Neural cell (in vitro differentiated cells): ENCODE measurements at regions not wholly inside any gene's neighbourhood (a gene's known extent, or its start where the extent isn't known, plus 50 kb on each side); places are given as distances from the start of the nearest gene placed in this dataset.

Experiments
- H2AFZ ChIP-seq: fragments of 200-600, 300-800 bp; sonication (generic), shearing (Covaris generic); 2 replicates; pipeline ENCODE4 v1.6.0; 2014; ENCODE audit warnings: low read depth, mild to moderate bottlenecking, antibody characterized with exemption, low read length, moderate library complexity
- H3F3A ChIP-seq: fragments of 200-600 bp; shearing (Covaris generic); 2 replicates; pipeline ENCODE4 v1.6.1; 2016; ENCODE audit warnings: mild to moderate bottlenecking, moderate library complexity, mixed read lengths, antibody characterized with exemption, low read length; ENCODE audit not compliant: insufficient read depth, poor library complexity, severe bottlenecking
- H3K27ac ChIP-seq: fragments of 200-600, 300-800 bp; sonication (generic), shearing (Covaris generic); 2 replicates; pipeline ENCODE4 v1.5.1; 2014; ENCODE audit warnings: mild to moderate bottlenecking, low read length, moderate library complexity
- H3K27me3 ChIP-seq: fragments of 300-800, 200-600 bp; sonication (generic), shearing (Covaris generic); 2 replicates; pipeline ENCODE4 v1.6.0; 2014; ENCODE audit warnings: mild to moderate bottlenecking, low read depth, low read length, moderate library complexity; ENCODE audit not compliant: insufficient read depth
- H3K36me3 ChIP-seq: fragments of 300-800, 200-600 bp; sonication (generic), shearing (Covaris generic); 2 replicates; pipeline ENCODE4 v1.5.1; 2014; ENCODE audit warnings: mild to moderate bottlenecking, antibody characterized with exemption, low read length, moderate library complexity; ENCODE audit not compliant: insufficient read depth
- H3K4me2 ChIP-seq: fragments of 300-800, 200-600 bp; sonication (generic), shearing (Covaris generic); 2 replicates; pipeline ENCODE4 v1.6.0; 2014; ENCODE audit warnings: mild to moderate bottlenecking, low read length
- H3K4me3 ChIP-seq: fragments of 300-800, 200-600 bp; sonication (generic), shearing (Covaris generic); 2 replicates; pipeline ENCODE4 v1.5.1; 2014; ENCODE audit warnings: mild to moderate bottlenecking, low read length, moderate library complexity
- H3K79me2 ChIP-seq: fragments of 200-600 bp; shearing (Covaris generic); replicated peaks from 2 replicates; pipeline ENCODE4 v1.6.0; 2014; ENCODE audit warnings: mild to moderate bottlenecking, low read length, moderate library complexity; ENCODE audit not compliant: insufficient read depth
- H3K9ac ChIP-seq: fragments of 300-800, 200-600 bp; sonication (generic), shearing (Covaris generic); 2 replicates; pipeline ENCODE4 v1.6.1; 2016; ENCODE audit warnings: mild to moderate bottlenecking, low read length, mixed read lengths
- H3K9me2 ChIP-seq: fragments of 200-600 bp; shearing (Covaris generic); 2 replicates; pipeline ENCODE4 v1.6.1; 2016; ENCODE audit warnings: mild to moderate bottlenecking, low read length, mixed read lengths; ENCODE audit not compliant: insufficient read depth
- H3K9me3 ChIP-seq: fragments of 200-600, 300-800 bp; sonication (generic), shearing (Covaris generic); 2 replicates; pipeline ENCODE4 v1.6.1; 2016; ENCODE audit warnings: mild to moderate bottlenecking, mixed run types, low read length, moderate library complexity, mixed read lengths
- H4K20me1 ChIP-seq: fragments of 200-600 bp; shearing (Covaris generic); 2 replicates; pipeline ENCODE4 v1.6.1; 2016; ENCODE audit warnings: mild to moderate bottlenecking, mixed run types; ENCODE audit not compliant: insufficient read depth
- CTCF ChIP-seq: fragments of 450-650 bp; IDR thresholded peaks from 2 replicates; pipeline ENCODE4 v1.5.1; 2014; ENCODE audit warnings: antibody characterized with exemption, mild to moderate bottlenecking, moderate library complexity; ENCODE audit not compliant: poor library complexity, severe bottlenecking
- EP300 ChIP-seq: fragments of 450-650 bp; conservative IDR thresholded peaks from 2 replicates; pipeline ENCODE4 v1.6.1; 2014; ENCODE audit warnings: antibody characterized with exemption, mild to moderate bottlenecking, moderate library complexity; ENCODE audit not compliant: poor library complexity, severe bottlenecking
- EZH2 ChIP-seq: fragments of 200-600, 300-800 bp; shearing (Covaris generic), sonication (generic); IDR thresholded peaks from 2 replicates; pipeline ENCODE4 v1.6.1; 2014; ENCODE audit warnings: antibody characterized with exemption, low read length, borderline replicate concordance, mild to moderate bottlenecking; ENCODE audit not compliant: insufficient read depth, poor library complexity, severe bottlenecking
- MXI1 ChIP-seq: fragments of 450-650 bp; conservative IDR thresholded peaks from 2 replicates; pipeline ENCODE4 v1.6.1; 2014; ENCODE audit warnings: antibody characterized with exemption, mild to moderate bottlenecking; ENCODE audit not compliant: poor library complexity, severe bottlenecking
- POLR2AphosphoS5 ChIP-seq: IDR thresholded peaks from 2 replicates; pipeline ENCODE4 v1.6.1; 2012
- RAD21 ChIP-seq: fragments of 450-650 bp; conservative IDR thresholded peaks from 2 replicates; pipeline ENCODE4 v1.6.1; 2014; ENCODE audit warnings: antibody characterized with exemption, mild to moderate bottlenecking, moderate library complexity
- REST ChIP-seq: IDR thresholded peaks from 2 replicates; pipeline ENCODE4 v1.6.1; 2012; ENCODE audit warnings: borderline replicate concordance
- SMC3 ChIP-seq: fragments of 450-650 bp; conservative IDR thresholded peaks from 2 replicates; pipeline ENCODE4 v1.6.1; 2014; ENCODE audit warnings: antibody characterized with exemption, mild to moderate bottlenecking, moderate library complexity; ENCODE audit not compliant: poor library complexity
- TAF1 ChIP-seq: IDR thresholded peaks from 2 replicates; pipeline ENCODE4 v1.6.1; 2012; ENCODE audit warnings: low read depth

DNA sequence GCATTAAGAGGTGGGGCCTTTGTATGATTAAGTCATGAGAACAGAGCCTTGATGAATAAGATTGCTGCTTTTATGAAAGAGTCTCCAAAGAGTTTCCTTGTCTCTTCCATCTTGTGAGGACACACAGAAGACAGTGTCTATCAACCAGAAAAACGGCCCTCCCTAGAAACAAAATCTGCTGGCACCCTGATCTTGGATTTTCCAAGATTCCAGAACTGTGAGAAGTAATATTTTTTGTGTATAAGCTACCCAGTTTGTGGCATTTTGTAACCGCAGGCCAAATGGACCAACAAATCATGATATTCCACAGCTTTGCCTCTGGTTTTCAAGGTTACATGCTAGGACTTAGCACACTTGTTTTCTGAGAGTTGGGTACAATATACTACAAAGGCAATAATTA lies 687.8 kb downstream of the TDRD15 start:
- Histone ChIP-seq H2AFZ (no peak overlapping the region), H3K27me3 (no peaks in the 10 kb centered on the region), H3K4me3 (no peak overlapping the region), H4K20me1 (no peaks in the 10 kb centered on the region), H3K27ac (no peak overlapping the region), H3F3A (no peaks in the 10 kb centered on the region), H3K4me2 (no peak overlapping the region), H3K36me3 (no peaks in the 10 kb centered on the region), H3K9me2 (no peaks in the 10 kb centered on the region), H3K9me3 (no peaks in the 10 kb centered on the region), H3K9ac (no peak overlapping the region), H3K79me2 (no peaks in the 10 kb centered on the region)
- TF ChIP-seq EP300 (no peak), TAF1 (no peak), MXI1 (no peak), REST (no peak), RAD21 (no peak), CTCF (no peak), EZH2 (no peak), POLR2AphosphoS5 (no peak), SMC3 (no peak)

DNA sequence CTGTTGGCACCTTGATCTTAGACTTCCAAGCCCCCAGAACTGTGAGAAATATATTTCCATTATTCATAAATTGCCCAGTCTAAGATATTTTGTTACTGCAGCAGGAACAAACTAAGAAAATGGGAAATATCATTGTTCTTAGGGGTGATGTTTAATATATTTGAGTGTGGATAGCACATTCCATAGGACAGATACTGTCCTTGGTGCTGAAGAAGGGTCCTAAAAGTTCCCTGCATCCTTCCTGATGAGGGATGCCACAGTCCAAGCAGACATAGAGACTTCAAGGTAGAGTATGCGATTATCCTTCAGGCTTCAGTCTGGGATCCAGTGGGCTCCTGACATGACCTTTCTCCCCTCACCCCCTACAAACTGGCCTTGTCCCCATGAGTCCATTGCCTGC lies 689.0 kb downstream of the TDRD15 start:
- no peak for TF ChIP-seq RAD21
- Histone ChIP-seq H3K9me2 (no peaks in the 10 kb centered on the region), H3K36me3 (no peaks in the 10 kb centered on the region)

DNA sequence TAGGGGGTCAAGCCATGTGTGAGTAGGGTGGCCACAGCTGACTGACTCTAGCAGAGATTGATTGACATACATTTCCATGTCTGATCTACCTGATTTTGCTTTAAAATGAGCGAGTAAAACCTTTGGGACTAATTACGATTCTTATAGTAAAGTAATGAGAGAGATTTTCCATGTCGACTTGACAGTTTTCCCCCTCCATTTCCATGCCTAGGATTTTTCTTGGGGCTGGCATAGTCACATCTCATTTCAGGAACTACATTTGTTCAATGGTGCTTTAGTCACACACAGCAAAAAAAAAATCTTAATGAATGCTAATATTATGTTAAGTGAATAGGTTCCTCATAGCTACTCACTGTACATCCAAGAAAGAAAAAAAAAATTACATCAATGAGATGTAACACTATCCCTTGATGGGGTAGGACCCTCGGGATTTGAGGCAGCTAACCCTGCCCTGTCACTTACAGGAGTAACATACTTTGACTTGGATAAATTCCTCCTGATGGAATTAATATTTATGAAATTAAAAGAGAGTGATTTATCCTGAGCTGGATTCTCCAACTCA lies 690.9 kb downstream of the TDRD15 start:
- H3K4me2 ChIP-seq, result peak overlapping the region; percentile 1
- H3K4me3 ChIP-seq, result no peak overlapping the region
- no peaks in the 10 kb centered on the region for H4K20me1 ChIP-seq
- H3K9me2 ChIP-seq, result no peaks in the 10 kb centered on the region
- H3F3A ChIP-seq, result no peaks in the 10 kb centered on the region
- no peak for TF ChIP-seq CTCF
- TF ChIP-seq SMC3, result peak; percentile 45
- peak; percentile 98 for TF ChIP-seq REST
- TF ChIP-seq EZH2, result no peak
- TF ChIP-seq EP300, result peak; percentile 78
- peak; percentile 65 for TF ChIP-seq POLR2AphosphoS5
- no peak for TF ChIP-seq TAF1
- TF ChIP-seq RAD21, result peak; percentile 46
- no peak for TF ChIP-seq MXI1
- no peaks in the 10 kb centered on the region for H3K79me2 ChIP-seq
- no peak overlapping the region for H2AFZ ChIP-seq
- H3K36me3 ChIP-seq, result no peaks in the 10 kb centered on the region
- peak overlapping the region; percentile 87 for H3K27ac ChIP-seq
- peak overlapping the region; percentile 46 for H3K9ac ChIP-seq
- no peaks in the 10 kb centered on the region for H3K9me3 ChIP-seq
- H3K27me3 ChIP-seq, result no peaks in the 10 kb centered on the region

More for the DNA sequence above, 689.0 kb downstream of the TDRD15 start:
- Histone ChIP-seq H3K4me2 (no peak overlapping the region), H3K79me2 (no peaks in the 10 kb centered on the region), H3K27me3 (no peaks in the 10 kb centered on the region), H3K9ac (no peak overlapping the region), H3K4me3 (no peak overlapping the region), H4K20me1 (no peaks in the 10 kb centered on the region), H3K27ac (peak overlapping the region; percentile 87), H3K9me3 (no peaks in the 10 kb centered on the region), H2AFZ (no peak overlapping the region), H3F3A (no peaks in the 10 kb centered on the region)
